NB4 (cell line): ENCODE measurements at regions not wholly inside any gene's neighbourhood (a gene's known extent, or its start where the extent isn't known, plus 50 kb on each side); places are given as distances from the start of the nearest gene placed in this dataset.

Experiments used
- POLR2A ChIP-seq: IDR thresholded peaks from 2 replicates; pipeline ENCODE4 v1.6.1; 2011; ENCODE audit warnings: mild to moderate bottlenecking; ENCODE audit not compliant: insufficient read length; ENCODE audit errors: extremely low read depth
- TF ChIP-seq, protein P1 (sequence below): IDR thresholded peaks from one replicate; pipeline ENCODE4 v1.5.1; 2012; ENCODE audit warnings: low read depth, low read length
- TF ChIP-seq, protein P2 (sequence below): IDR thresholded peaks from 2 replicates; pipeline ENCODE4 v1.6.1; 2011; ENCODE audit warnings: low read depth, low read length

- TF ChIP-seq POLR2A = no peak
- TF ChIP-seq, protein P1, sequence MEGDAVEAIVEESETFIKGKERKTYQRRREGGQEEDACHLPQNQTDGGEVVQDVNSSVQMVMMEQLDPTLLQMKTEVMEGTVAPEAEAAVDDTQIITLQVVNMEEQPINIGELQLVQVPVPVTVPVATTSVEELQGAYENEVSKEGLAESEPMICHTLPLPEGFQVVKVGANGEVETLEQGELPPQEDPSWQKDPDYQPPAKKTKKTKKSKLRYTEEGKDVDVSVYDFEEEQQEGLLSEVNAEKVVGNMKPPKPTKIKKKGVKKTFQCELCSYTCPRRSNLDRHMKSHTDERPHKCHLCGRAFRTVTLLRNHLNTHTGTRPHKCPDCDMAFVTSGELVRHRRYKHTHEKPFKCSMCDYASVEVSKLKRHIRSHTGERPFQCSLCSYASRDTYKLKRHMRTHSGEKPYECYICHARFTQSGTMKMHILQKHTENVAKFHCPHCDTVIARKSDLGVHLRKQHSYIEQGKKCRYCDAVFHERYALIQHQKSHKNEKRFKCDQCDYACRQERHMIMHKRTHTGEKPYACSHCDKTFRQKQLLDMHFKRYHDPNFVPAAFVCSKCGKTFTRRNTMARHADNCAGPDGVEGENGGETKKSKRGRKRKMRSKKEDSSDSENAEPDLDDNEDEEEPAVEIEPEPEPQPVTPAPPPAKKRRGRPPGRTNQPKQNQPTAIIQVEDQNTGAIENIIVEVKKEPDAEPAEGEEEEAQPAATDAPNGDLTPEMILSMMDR = no peak
- TF ChIP-seq, protein P2, sequence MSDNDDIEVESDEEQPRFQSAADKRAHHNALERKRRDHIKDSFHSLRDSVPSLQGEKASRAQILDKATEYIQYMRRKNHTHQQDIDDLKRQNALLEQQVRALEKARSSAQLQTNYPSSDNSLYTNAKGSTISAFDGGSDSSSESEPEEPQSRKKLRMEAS = no peak
These were observed 173.5 kb downstream of the C16orf95 start for GRCh38 chr16:87143661-87144121.
